ENCODE measurements at regions not wholly inside any gene's neighbourhood (a gene's known extent, or its start where the extent isn't known, plus 50 kb on each side); places are given as distances from the start of the nearest gene placed in this dataset.

DNA sequence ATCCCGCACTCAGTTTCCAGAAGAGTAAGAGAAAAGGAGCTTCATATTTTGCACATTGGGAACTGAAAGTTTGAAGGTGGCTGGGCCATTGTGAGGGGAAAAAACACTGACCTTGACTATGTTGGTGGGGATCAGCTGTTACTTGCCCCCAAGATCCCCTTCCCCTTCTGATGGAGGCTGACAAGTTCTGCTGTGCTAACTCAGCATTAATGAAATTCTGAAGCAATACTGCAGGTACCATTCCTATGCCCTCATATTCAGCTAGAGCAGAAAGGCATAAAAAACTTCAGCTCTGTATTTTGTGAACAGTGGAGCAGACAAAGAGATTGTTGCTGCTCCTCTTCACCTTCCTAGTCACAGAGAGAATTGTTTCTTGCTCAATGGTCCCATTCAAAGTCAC lies 1013.8 kb upstream of the C9orf72 start:
- TF ChIP-seq POLR2A (IDR thresholded peaks at IDR 0.05; ENCODE audit: low read depth), result no peak
- no peak for TF ChIP-seq EP300 (IDR thresholded peaks at IDR 0.05)
- no peak for TF ChIP-seq POLR2AphosphoS5 (IDR thresholded peaks at IDR 0.05)
- TF ChIP-seq CTCF (IDR thresholded peaks at IDR 0.05), result no peak
- Histone ChIP-seq H3K9me3 (peaks cover 0 to 8% (median 1%) of the 10 kb centered on the region in 4 donors), H3K36me3 (no peaks in the 10 kb centered on the region), H3K27ac (replicated peaks in 1 of 4) (no peak overlapping the region), H3K4me3 (no peak overlapping the region), H3K27me3 (no peaks in the 10 kb centered on the region), H3K4me1 (no peaks in the 10 kb centered on the region)
- WGBS, result 92% methylated on average over 1 of the region's 1 CpG
- intact Hi-C loops (cut with DNase I), result no loop called here
- no peak for DNase-seq (ENCODE audit: extremely low spot score)

GRCh38 chr9:28598408-28598807 lies 1025.1 kb upstream of the C9orf72 start:
- intact Hi-C loops (cut with DNase I), result loop anchor here (10.0 kb wide), 1 partner anchor 64 kb away; no protein-coding TSS in a partner anchor
- Histone ChIP-seq H3K4me3 (no peak overlapping the region), H3K36me3 (no peaks in the 10 kb centered on the region), H3K4me1 (peaks cover 0 to 2% (median 0%) of the 10 kb centered on the region in 4 donors), H3K27me3 (no peaks in the 10 kb centered on the region), H3K27ac (replicated peaks in 1 of 4) (no peak overlapping the region), H3K9me3 (no peaks in the 10 kb centered on the region)
- 58% methylated on average over 3 of the region's 3 CpGs for WGBS
- TF ChIP-seq CTCF (IDR thresholded peaks at IDR 0.05), result no peak
- no peak for TF ChIP-seq POLR2A (IDR thresholded peaks at IDR 0.05; ENCODE audit: low read depth)
- no peak for TF ChIP-seq POLR2AphosphoS5 (IDR thresholded peaks at IDR 0.05)
- no peak for TF ChIP-seq EP300 (IDR thresholded peaks at IDR 0.05)
- no peak for DNase-seq (ENCODE audit: extremely low spot score)

DNA sequence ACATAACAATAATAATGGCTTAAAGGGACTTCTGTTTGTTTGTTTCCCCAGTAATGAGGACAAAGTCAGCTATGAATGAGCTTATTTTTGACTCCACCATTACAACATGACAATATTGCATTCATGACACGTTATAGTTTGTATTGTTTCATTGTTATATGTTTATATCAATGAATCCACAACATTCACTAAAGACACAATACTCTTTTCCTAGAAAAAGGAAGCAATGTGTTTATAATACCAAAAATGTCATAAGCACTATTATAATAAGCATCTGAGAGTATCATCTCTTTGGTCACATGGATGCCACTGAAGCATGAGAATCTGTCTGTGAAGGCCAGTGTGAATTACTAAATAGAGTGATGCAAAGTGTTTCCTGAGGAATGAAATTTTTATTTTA lies 1026.9 kb upstream of the C9orf72 start:
- WGBS, result 74% methylated on average over 1 of the region's 1 CpG
- intact Hi-C loops (cut with DNase I), result no loop called here
- no peaks in the 10 kb centered on the region for H3K9me3 ChIP-seq
- H3K4me1 ChIP-seq, result peaks cover 0 to 2% (median 0%) of the 10 kb centered on the region in 4 donors
- no peak for DNase-seq (ENCODE audit: extremely low spot score)
- TF ChIP-seq POLR2AphosphoS5 (IDR thresholded peaks at IDR 0.05), result no peak
- no peak for TF ChIP-seq EP300 (IDR thresholded peaks at IDR 0.05)
- no peaks in the 10 kb centered on the region for H3K27me3 ChIP-seq
- H3K27ac ChIP-seq (replicated peaks in 1 of 4), result no peak overlapping the region
- no peaks in the 10 kb centered on the region for H3K36me3 ChIP-seq
- H3K4me3 ChIP-seq, result no peak overlapping the region

DNA sequence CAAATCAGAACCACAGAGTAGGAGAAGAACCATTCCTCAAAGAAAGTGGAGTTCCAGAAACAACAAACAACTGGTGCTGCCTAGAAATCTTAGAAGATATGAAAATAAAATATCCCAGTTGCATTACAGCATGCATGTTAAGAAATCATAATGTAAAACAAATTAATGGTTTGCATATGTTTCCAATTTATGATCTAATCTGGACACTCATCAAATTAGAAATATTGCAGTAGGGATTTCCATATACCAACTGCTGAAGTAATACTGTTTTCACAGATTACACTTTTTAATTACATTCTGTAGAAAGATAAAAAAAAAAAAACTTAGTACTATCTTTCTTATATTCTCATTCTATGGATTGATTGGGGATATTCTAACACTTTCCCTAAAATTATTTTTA lies 1034.6 kb upstream of the C9orf72 start:
- intact Hi-C loops (cut with DNase I), result no loop called here
- Histone ChIP-seq H3K4me3 (no peak overlapping the region), H3K36me3 (no peaks in the 10 kb centered on the region), H3K4me1 (no peaks in the 10 kb centered on the region), H3K27ac (replicated peaks in 1 of 4) (no peak overlapping the region), H3K9me3 (no peaks in the 10 kb centered on the region), H3K27me3 (no peaks in the 10 kb centered on the region)
- no peak for DNase-seq (ENCODE audit: extremely low spot score)
- TF ChIP-seq CTCF (IDR thresholded peaks at IDR 0.05) (no peak), EP300 (IDR thresholded peaks at IDR 0.05) (no peak), POLR2AphosphoS5 (IDR thresholded peaks at IDR 0.05) (no peak), POLR2A (IDR thresholded peaks at IDR 0.05; ENCODE audit: low read depth) (no peak)

GRCh38 chr9:28610339-28610738 lies 1037.1 kb upstream of the C9orf72 start:
- DNase-seq (ENCODE audit: extremely low spot score), result no peak
- Histone ChIP-seq H3K27me3 (no peaks in the 10 kb centered on the region), H3K4me3 (no peak overlapping the region), H3K36me3 (no peaks in the 10 kb centered on the region), H3K4me1 (no peaks in the 10 kb centered on the region), H3K27ac (replicated peaks in 1 of 4) (no peak overlapping the region), H3K9me3 (no peaks in the 10 kb centered on the region)
- intact Hi-C loops (cut with DNase I), result no loop called here
- no peak for TF ChIP-seq CTCF (IDR thresholded peaks at IDR 0.05)
- TF ChIP-seq POLR2A (IDR thresholded peaks at IDR 0.05; ENCODE audit: low read depth), result no peak
- TF ChIP-seq POLR2AphosphoS5 (IDR thresholded peaks at IDR 0.05), result no peak
- no peak for TF ChIP-seq EP300 (IDR thresholded peaks at IDR 0.05)
- 67% methylated on average over 3 of the region's 3 CpGs for WGBS

Data from esophagus muscularis mucosa (tissue), 4 donors.